ENCODE measurements at regions not wholly inside any gene's neighbourhood (a gene's known extent, or its start where the extent isn't known, plus 50 kb on each side); places are given as distances from the start of the nearest gene placed in this dataset.
A peak's percentile ranks its signal among the peaks of the same experiment; 100 is the strongest.

DNA sequence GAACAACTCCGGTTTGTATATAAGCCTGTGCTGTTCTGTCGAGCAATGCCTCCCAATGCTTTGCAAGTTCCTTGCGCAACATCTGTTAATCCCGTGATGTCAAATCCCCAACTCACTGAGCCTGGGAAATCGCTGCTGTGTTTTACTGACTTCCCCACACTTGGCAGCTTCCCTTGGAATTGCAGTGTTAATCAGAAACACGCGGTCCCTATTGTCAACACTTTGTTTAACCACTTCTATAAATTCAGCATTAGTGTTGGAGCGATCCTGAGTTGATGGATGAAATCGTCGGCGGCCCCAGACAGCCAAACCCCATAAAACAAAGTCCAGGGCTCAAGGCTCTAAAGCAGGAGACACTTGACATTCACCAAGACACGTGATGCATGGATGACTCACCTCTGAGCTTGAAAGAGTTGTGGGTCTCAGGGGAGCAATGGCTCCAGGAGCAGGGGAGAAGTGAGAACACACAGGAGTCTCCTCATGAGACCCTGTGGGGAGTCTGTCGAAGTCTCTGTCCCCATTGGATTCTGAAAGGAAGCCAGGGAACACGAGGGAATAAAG, 555.3 kb downstream of the MIAT start:
- TF ChIP-seq, protein P1, sequence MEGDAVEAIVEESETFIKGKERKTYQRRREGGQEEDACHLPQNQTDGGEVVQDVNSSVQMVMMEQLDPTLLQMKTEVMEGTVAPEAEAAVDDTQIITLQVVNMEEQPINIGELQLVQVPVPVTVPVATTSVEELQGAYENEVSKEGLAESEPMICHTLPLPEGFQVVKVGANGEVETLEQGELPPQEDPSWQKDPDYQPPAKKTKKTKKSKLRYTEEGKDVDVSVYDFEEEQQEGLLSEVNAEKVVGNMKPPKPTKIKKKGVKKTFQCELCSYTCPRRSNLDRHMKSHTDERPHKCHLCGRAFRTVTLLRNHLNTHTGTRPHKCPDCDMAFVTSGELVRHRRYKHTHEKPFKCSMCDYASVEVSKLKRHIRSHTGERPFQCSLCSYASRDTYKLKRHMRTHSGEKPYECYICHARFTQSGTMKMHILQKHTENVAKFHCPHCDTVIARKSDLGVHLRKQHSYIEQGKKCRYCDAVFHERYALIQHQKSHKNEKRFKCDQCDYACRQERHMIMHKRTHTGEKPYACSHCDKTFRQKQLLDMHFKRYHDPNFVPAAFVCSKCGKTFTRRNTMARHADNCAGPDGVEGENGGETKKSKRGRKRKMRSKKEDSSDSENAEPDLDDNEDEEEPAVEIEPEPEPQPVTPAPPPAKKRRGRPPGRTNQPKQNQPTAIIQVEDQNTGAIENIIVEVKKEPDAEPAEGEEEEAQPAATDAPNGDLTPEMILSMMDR (IDR thresholded peaks at IDR 0.05): no peak
- TF ChIP-seq POLR2AphosphoS5 (IDR thresholded peaks at IDR 0.05) (peak; percentile 52), POLR2A (IDR thresholded peaks at IDR 0.05) (no peak)

Measured in prostate gland (tissue), 2 donors.